Endothelial cell of umbilical vein (primary cell): ENCODE measurements at regions not wholly inside any gene's neighbourhood (a gene's known extent, or its start where the extent isn't known, plus 50 kb on each side); places are given as distances from the start of the nearest gene placed in this dataset.

Experiments used
- EZH2 ChIP-seq: IDR thresholded peaks from 2 replicates; pipeline ENCODE4 v1.6.1; 2012; ENCODE audit warnings: borderline replicate concordance, low read depth, mild to moderate bottlenecking, moderate library complexity, low read length, inconsistent platforms; ENCODE audit not compliant: severe bottlenecking
- FOS ChIP-seq: IDR thresholded peaks from 2 replicates; pipeline ENCODE4 v1.6.1; 2011; ENCODE audit warnings: mild to moderate bottlenecking, low read length, moderate library complexity, borderline replicate concordance; ENCODE audit not compliant: insufficient read depth
- GATA2 ChIP-seq: IDR thresholded peaks from 2 replicates; pipeline ENCODE4 v1.7.0; 2011; ENCODE audit warnings: low read depth, mild to moderate bottlenecking, moderate library complexity, mixed read lengths, low read length; ENCODE audit not compliant: insufficient read length, insufficient read depth
- JUN ChIP-seq: IDR thresholded peaks from 2 replicates; pipeline ENCODE4 v1.6.1; 2011; ENCODE audit warnings: borderline replicate concordance, low read depth; ENCODE audit not compliant: insufficient read length, insufficient read depth
- MYC ChIP-seq: IDR thresholded peaks from one replicate; pipeline ENCODE4 v1.6.1; 2011; ENCODE audit warnings: mild to moderate bottlenecking, low read depth, low read length
- POLR2A ChIP-seq: IDR thresholded peaks from 2 replicates; pipeline ENCODE4 v1.6.1; 2012; ENCODE audit warnings: low read depth, mild to moderate bottlenecking, control low read depth, low read length
- POLR2AphosphoS5 ChIP-seq: IDR thresholded peaks from 2 replicates; pipeline ENCODE4 v1.6.1; 2012; ENCODE audit warnings: low read depth, mild to moderate bottlenecking, control low read depth, low read length, moderate library complexity; ENCODE audit not compliant: insufficient read depth
- TF ChIP-seq, protein P1 (sequence below), 2 donors: IDR thresholded peaks; 1 replicate in 1 of 2; 2 replicates in 1 of 2; pipeline ENCODE4 v1.5.1; 2011; ENCODE audit warnings: low read length in 2 of 2, mild to moderate bottlenecking in 2 of 2, moderate library complexity in 2 of 2, control low read depth in 1 of 2, inconsistent platforms in 1 of 2, low read depth in 1 of 2; ENCODE audit not compliant: insufficient read depth in 1 of 2; ENCODE audit errors: extremely low read depth in 1 of 2
- TF ChIP-seq, protein P2 (sequence below): IDR thresholded peaks from 2 replicates; pipeline ENCODE4 v1.6.1; 2011; ENCODE audit not compliant: insufficient read depth, insufficient read length

DNA sequence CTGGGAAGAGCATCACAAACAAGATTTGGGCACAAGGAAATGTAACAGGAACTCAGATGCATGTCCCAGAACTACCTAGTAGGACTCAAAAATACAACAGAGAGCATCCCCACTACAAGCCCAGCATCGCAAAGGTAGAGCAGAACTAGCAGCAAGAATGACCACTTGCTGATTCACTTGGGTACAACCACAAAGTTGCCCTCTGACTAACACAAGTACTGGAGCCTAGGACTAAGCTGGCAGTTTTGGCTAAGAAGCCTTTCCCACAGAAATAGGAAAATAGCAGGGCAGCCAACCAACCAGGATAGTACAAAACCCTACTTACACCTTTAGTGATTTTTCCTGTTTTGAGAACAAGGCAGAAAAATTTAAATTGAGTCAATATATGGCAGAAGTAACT lies 193.8 kb downstream of the PAX3 start:
- TF ChIP-seq JUN (no peak), POLR2A (no peak), EZH2 (no peak), POLR2AphosphoS5 (no peak), MYC (no peak), GATA2 (no peak), FOS (no peak)
- TF ChIP-seq, protein P1, sequence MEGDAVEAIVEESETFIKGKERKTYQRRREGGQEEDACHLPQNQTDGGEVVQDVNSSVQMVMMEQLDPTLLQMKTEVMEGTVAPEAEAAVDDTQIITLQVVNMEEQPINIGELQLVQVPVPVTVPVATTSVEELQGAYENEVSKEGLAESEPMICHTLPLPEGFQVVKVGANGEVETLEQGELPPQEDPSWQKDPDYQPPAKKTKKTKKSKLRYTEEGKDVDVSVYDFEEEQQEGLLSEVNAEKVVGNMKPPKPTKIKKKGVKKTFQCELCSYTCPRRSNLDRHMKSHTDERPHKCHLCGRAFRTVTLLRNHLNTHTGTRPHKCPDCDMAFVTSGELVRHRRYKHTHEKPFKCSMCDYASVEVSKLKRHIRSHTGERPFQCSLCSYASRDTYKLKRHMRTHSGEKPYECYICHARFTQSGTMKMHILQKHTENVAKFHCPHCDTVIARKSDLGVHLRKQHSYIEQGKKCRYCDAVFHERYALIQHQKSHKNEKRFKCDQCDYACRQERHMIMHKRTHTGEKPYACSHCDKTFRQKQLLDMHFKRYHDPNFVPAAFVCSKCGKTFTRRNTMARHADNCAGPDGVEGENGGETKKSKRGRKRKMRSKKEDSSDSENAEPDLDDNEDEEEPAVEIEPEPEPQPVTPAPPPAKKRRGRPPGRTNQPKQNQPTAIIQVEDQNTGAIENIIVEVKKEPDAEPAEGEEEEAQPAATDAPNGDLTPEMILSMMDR (IDR thresholded peaks at IDR 0.05; ENCODE audit: extremely low read depth in 1 of 2, insufficient read depth in 1 of 2, low read depth in 1 of 2, low read length in 2 of 2): no peak
- TF ChIP-seq, protein P2, sequence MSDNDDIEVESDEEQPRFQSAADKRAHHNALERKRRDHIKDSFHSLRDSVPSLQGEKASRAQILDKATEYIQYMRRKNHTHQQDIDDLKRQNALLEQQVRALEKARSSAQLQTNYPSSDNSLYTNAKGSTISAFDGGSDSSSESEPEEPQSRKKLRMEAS: no peak
